Psoas muscle (tissue), 7 donors: ENCODE measurements at regions not wholly inside any gene's neighbourhood (a gene's known extent, or its start where the extent isn't known, plus 50 kb on each side); places are given as distances from the start of the nearest gene placed in this dataset.
"Not testable (repeated sequence)": the region's sequence is repeated elsewhere in the genome, so short reads cannot be mapped to it uniquely, and the experiment has no call there.

Source experiments
- ATAC-seq, 4 donors: fragments of 200-7000 bp; cut with Tn5 transposase; one replicate each; pipeline ENCODE4 v1.9.1; 2020; ENCODE audit warnings: moderate library complexity in 3 of 4, mild to moderate bottlenecking in 2 of 4
- DNase-seq, 2 donors: peaks; one replicate each; pipeline ENCODE4 v3.0.0-alpha.2; 2020
- H3K27ac ChIP-seq: fragments of 200-600 bp; one replicate; pipeline ENCODE4 v1.8.0; 2022
- H3K27me3 ChIP-seq, 3 donors: fragments of 200-600 bp in 1 of 3; one replicate each; pipeline versions ENCODE4 v1.6.1 to v1.8.0; 2013 to 2022; ENCODE audit warnings: low read length in 2 of 3, mild to moderate bottlenecking in 2 of 3, moderate library complexity in 1 of 3; ENCODE audit not compliant: insufficient read depth in 3 of 3
- H3K36me3 ChIP-seq, 2 donors: fragments of 200-600 bp in 1 of 2; one replicate each; pipeline versions ENCODE4 v1.6.1 to v1.8.0; 2013 to 2022; ENCODE audit warnings: low read depth in 1 of 2, mild to moderate bottlenecking in 1 of 2, moderate library complexity in 1 of 2; ENCODE audit not compliant: insufficient read depth in 1 of 2
- H3K4me1 ChIP-seq: fragments of 200-600 bp; one replicate; pipeline ENCODE4 v1.8.0; 2022
- H3K4me3 ChIP-seq: fragments of 200-600 bp; one replicate; pipeline ENCODE4 v1.8.0; 2022; ENCODE audit warnings: mild to moderate bottlenecking
- H3K9me3 ChIP-seq: fragments of 200-600 bp; one replicate; pipeline ENCODE4 v1.8.0; 2022
- WGBS, 3 donors: extraction: QIAGEN DNeasy Blood & Tissue Kit; methylation state at CpG; one replicate each; pipeline versions ENCODE4 v1.1.6 to v1.1.7; 2013; 5-methylcytosine and 5-hydroxymethylcytosine counted together
- intact Hi-C, 2 donors: fragments of 100-400 bp; cut with DNase I; formaldehyde crosslinking; loops; one replicate each; pipeline versions ENCODE4 v1.11.0 to v1.14.2; 2022
- TF ChIP-seq, protein P1 (sequence below): fragments of 200-600 bp; IDR thresholded peaks from one replicate; pipeline ENCODE4 v1.8.0; 2022; ENCODE audit warnings: antibody characterized with exemption
- donor health status: healthy with polysubstance abuse.
- donor health status: DM: no; HTN: no; CAD: no; lungs with moderate emphysema.
- donor health status: Bipolar disorder and iron deficiency.
- donor health status: healthy.
- donor health status: DM: yes; HTN: yes; CAD: no.
- donor health status: DM: no; HTN: no; CAD: no.
- donor health status: DM: yes; HTN: yes; CAD: no.

DNA sequence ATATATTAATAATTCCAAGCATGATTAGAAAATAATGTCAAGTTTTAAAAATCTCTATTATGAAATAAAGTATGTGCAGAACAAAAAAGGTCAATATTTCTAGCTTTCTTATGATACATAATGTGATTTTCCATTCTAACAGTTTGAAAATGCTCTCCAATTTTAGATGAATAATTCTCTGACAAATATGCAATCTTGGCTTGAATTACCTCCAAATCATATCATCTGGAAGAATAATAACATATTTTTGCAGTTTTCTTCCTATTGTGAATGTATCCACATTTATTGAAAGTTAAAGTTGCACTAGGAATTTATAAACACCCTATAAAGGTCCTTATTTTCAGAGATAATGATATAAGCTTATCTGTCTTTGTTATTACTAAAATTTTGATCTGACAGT lies 548.5 kb upstream of the SLC10A2 start:
- Histone ChIP-seq H3K36me3 (no peaks in the 10 kb centered on the region), H3K4me3 (no peak overlapping the region), H3K4me1 (no peaks in the 10 kb centered on the region), H3K27ac (no peak overlapping the region), H3K9me3 (no peaks in the 10 kb centered on the region), H3K27me3 (no peaks in the 10 kb centered on the region)
- intact Hi-C loops: no loop called here
- DNase-seq (no peak), ATAC-seq (no peak)
- TF ChIP-seq, protein P1, sequence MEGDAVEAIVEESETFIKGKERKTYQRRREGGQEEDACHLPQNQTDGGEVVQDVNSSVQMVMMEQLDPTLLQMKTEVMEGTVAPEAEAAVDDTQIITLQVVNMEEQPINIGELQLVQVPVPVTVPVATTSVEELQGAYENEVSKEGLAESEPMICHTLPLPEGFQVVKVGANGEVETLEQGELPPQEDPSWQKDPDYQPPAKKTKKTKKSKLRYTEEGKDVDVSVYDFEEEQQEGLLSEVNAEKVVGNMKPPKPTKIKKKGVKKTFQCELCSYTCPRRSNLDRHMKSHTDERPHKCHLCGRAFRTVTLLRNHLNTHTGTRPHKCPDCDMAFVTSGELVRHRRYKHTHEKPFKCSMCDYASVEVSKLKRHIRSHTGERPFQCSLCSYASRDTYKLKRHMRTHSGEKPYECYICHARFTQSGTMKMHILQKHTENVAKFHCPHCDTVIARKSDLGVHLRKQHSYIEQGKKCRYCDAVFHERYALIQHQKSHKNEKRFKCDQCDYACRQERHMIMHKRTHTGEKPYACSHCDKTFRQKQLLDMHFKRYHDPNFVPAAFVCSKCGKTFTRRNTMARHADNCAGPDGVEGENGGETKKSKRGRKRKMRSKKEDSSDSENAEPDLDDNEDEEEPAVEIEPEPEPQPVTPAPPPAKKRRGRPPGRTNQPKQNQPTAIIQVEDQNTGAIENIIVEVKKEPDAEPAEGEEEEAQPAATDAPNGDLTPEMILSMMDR: no peak

DNA sequence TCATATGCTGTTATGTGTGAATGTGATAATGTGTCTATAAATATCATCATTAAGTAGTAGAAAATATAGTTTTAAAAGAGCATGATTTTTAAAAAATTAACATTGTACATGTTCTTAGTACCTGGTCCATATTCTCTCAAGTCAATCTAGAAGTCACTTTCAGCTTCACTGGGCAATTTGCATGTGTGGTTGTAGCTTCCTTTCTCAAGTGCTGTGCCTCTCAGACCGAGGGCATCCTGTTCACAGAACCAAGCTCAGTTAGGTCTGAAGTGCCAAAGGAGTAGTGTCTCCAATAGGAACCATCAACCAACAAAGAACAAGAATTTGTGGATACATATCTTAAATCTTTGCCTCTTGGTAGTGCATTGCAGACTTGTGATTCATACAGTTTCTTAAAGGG lies 541.8 kb upstream of the SLC10A2 start:
- Histone ChIP-seq H3K9me3 (no peaks in the 10 kb centered on the region), H3K4me1 (no peaks in the 10 kb centered on the region), H3K27me3 (no peaks in the 10 kb centered on the region), H3K27ac (no peak overlapping the region), H3K36me3 (no peaks in the 10 kb centered on the region), H3K4me3 (no peak overlapping the region)
- intact Hi-C loops: no loop called here
- ATAC-seq (no peak), DNase-seq (no peak)
- 63 to 83% (median 69%) methylated on average over 1 of the region's 1 CpG for whole genome bisulfite sequencing, 3 donors
- TF ChIP-seq, protein P1: no peak

DNA sequence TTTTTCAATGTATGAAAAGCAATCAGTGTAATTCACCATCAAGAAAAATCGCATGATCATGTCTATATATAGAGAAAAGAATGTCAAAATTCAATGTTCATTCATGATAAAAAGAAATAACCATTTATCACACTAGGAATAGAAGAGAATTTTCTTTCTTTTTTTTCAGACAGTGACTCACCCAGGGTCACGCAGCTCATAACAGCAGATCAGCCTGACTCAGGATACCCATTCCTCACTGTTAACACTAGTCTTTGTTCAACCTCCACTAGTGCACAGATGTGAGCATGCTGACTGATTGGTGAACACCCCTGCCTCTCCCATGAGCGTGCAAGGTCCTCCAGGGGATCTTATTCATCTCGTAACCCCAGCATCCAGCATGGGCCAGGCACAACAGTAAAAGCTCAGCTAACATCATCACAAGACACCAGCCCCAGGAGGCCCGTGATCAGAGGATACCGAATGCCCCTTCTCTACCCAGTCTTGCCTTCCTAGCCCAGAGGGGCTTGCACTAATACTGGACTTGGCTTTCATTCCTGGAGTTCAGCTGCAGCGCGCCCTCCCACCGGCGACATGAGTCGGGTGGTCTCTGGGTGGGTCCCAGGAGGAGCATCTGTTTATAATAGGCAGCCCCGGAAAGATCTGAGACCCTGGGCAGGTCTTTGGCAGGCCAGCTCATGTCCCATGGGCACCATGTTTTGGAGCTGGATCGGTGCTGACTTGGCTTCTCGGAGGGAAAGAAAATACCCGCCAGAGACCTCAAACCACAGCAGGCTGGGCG lies 539.5 kb upstream of the SLC10A2 start:
- Histone ChIP-seq H3K36me3 (no peaks in the 10 kb centered on the region), H3K9me3 (no peaks in the 10 kb centered on the region), H3K27ac (no peak overlapping the region), H3K27me3 (no peaks in the 10 kb centered on the region), H3K4me3 (no peak overlapping the region), H3K4me1 (no peaks in the 10 kb centered on the region)
- no peak for DNase-seq
- no peak for ATAC-seq
- WGBS, 3 donors: 86 to 89% (median 88%) methylated on average over 16 of the region's 16 CpGs
- TF ChIP-seq, protein P1: no peak
- intact Hi-C loops: no loop called here

DNA sequence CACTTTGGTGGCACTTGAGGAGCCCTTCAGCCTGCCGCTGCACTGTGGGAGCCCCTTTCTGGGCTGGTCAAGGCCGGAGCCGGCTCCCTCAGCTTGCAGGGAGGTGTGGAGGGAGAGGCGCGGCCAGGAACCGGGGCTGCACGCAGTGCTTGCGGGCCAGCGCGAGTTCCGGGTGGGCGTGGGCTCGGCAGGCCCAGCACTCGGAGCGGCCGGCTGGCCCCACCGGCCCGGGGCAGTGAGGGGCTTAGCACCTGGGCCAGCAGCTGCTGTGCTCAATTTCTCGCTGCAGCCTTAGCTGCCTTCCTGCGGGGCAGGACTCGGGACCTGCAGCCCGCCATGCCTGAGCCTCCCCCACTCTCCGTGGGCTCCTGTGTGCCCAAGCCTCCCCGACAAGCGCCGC lies 533.7 kb upstream of the SLC10A2 start:
- H3K27me3 ChIP-seq, H3K4me1 ChIP-seq, DNase-seq, ATAC-seq, H3K27ac ChIP-seq, H3K9me3 ChIP-seq, intact Hi-C loops, H3K36me3 ChIP-seq, H3K4me3 ChIP-seq: not testable (repeated sequence)
- WGBS, 3 donors: 90 to 93% (median 91%) methylated on average over 18 to 26 of the region's 26 CpGs

- Histone ChIP-seq H3K27me3 (no peaks in the 10 kb centered on the region), H3K4me1 (no peaks in the 10 kb centered on the region), H3K9me3 (no peaks in the 10 kb centered on the region), H3K4me3 (no peak overlapping the region), H3K27ac (no peak overlapping the region), H3K36me3 (no peaks in the 10 kb centered on the region)
- no peak for ATAC-seq
- intact Hi-C loops: no loop called here
- no peak for DNase-seq
- TF ChIP-seq, protein P1: no peak
Observed at GRCh38 chr13:103598671-103599070, 532.5 kb upstream of the SLC10A2 start.
